Stimulated activated effector memory CD8-positive, alpha-beta T cell treated with anti-CD3 and anti-CD28 coated beads, Interleukin-12 subunit alpha, Interleukin-12 subunit beta, amount 100 ng/mL, for 72 hours (primary cell): ENCODE measurements at regions not wholly inside any gene's neighbourhood (a gene's known extent, or its start where the extent isn't known, plus 50 kb on each side); places are given as distances from the start of the nearest gene placed in this dataset.
"Not testable (repeated sequence)": the region's sequence is repeated elsewhere in the genome, so short reads cannot be mapped to it uniquely, and the experiment has no call there.

Experiments used
- ATAC-seq: fragments of 150-1000 bp; cut with Tn5 transposase; 2 replicates; pipeline ENCODE4 v1.10.0; 2021
- DNase-seq, 2 donors: peaks; one replicate each; pipeline ENCODE4 v3.0.0; 2021 to 2022; ENCODE audit warnings: low spot score in 2 of 2
- H3K27ac Mint-ChIP-seq: one replicate; pipeline ENCODE4 v1.8.0; 2022; ENCODE audit warnings: mild to moderate bottlenecking, mixed read lengths
- H3K36me3 Mint-ChIP-seq: one replicate; pipeline ENCODE4 v1.8.0; 2022; ENCODE audit warnings: mild to moderate bottlenecking, mixed read lengths
- H3K4me1 Mint-ChIP-seq: one replicate; pipeline ENCODE4 v1.8.0; 2022; ENCODE audit warnings: mixed read lengths
- H3K4me3 Mint-ChIP-seq: one replicate; pipeline ENCODE4 v1.8.0; 2022; ENCODE audit warnings: mild to moderate bottlenecking, mixed read lengths
- H3K9me3 Mint-ChIP-seq: one replicate; pipeline ENCODE4 v1.8.0; 2022; ENCODE audit warnings: mixed read lengths

GRCh38 chr1:213585402-213585801 is 402.4 kb upstream of the PROX1 start:
- Mint-ChIP-seq H3K4me1 (no peaks in the 10 kb centered on the region), H3K9me3 (no peaks in the 10 kb centered on the region), H3K36me3 (no peaks in the 10 kb centered on the region), H3K4me3 (no peak overlapping the region), H3K27ac (no peak overlapping the region)
- peak; percentile 31 for ATAC-seq
- DNase-seq = no peak

GRCh38 chr1:213585959-213586586 is 401.7 kb upstream of the PROX1 start:
- no peak for ATAC-seq
- no peak for DNase-seq
- no peaks in the 10 kb centered on the region for H3K9me3 Mint-ChIP-seq
- no peaks in the 10 kb centered on the region for H3K4me1 Mint-ChIP-seq
- no peaks in the 10 kb centered on the region for H3K36me3 Mint-ChIP-seq
- no peak overlapping the region for H3K27ac Mint-ChIP-seq
- no peak overlapping the region for H3K4me3 Mint-ChIP-seq

GRCh38 chr1:213586587-213586972 is 401.2 kb upstream of the PROX1 start:
- H3K4me3 Mint-ChIP-seq = no peak overlapping the region

GRCh38 chr1:213596729-213597128 is 391.0 kb upstream of the PROX1 start:
- DNase-seq (no peak), ATAC-seq (no peak)
- Mint-ChIP-seq H3K4me1 (no peaks in the 10 kb centered on the region), H3K36me3 (no peaks in the 10 kb centered on the region), H3K9me3 (peaks cover 3% of the 10 kb centered on the region), H3K4me3 (no peak overlapping the region), H3K27ac (no peak overlapping the region)

More at GRCh38 chr1:213586587-213586972, 401.2 kb upstream of the PROX1 start:
- no peaks in the 10 kb centered on the region for H3K9me3 Mint-ChIP-seq
- H3K27ac Mint-ChIP-seq = no peak overlapping the region
- no peaks in the 10 kb centered on the region for H3K4me1 Mint-ChIP-seq
- no peaks in the 10 kb centered on the region for H3K36me3 Mint-ChIP-seq
- DNase-seq (no peak), ATAC-seq (no peak)

GRCh38 chr1:213598263-213598662 is 389.5 kb upstream of the PROX1 start:
- H3K36me3 Mint-ChIP-seq = no peaks in the 10 kb centered on the region
- DNase-seq (no peak), ATAC-seq (no peak)
- H3K4me3 Mint-ChIP-seq = no peak overlapping the region
- no peak overlapping the region for H3K27ac Mint-ChIP-seq
- no peaks in the 10 kb centered on the region for H3K4me1 Mint-ChIP-seq
- H3K9me3 Mint-ChIP-seq = peaks cover 3% of the 10 kb centered on the region

GRCh38 chr1:213600879-213601278 is 386.9 kb upstream of the PROX1 start:
- no peak overlapping the region for H3K27ac Mint-ChIP-seq
- DNase-seq = no peak
- no peaks in the 10 kb centered on the region for H3K36me3 Mint-ChIP-seq
- H3K9me3 Mint-ChIP-seq = peaks cover 2% of the 10 kb centered on the region
- H3K4me1 Mint-ChIP-seq = no peaks in the 10 kb centered on the region
- no peak overlapping the region for H3K4me3 Mint-ChIP-seq
- ATAC-seq = no peak

- not testable (repeated sequence) for H3K27ac Mint-ChIP-seq, H3K4me3 Mint-ChIP-seq, H3K9me3 Mint-ChIP-seq, H3K4me1 Mint-ChIP-seq, ATAC-seq, DNase-seq, H3K36me3 Mint-ChIP-seq
Observed at GRCh38 chr1:213601705-213602104, 386.1 kb upstream of the PROX1 start.

- H3K4me3 Mint-ChIP-seq = no peak overlapping the region
- H3K4me1 Mint-ChIP-seq = no peaks in the 10 kb centered on the region
- DNase-seq = no peak
- H3K36me3 Mint-ChIP-seq = no peaks in the 10 kb centered on the region
- ATAC-seq = no peak
- H3K9me3 Mint-ChIP-seq = peaks cover 2% of the 10 kb centered on the region
- no peak overlapping the region for H3K27ac Mint-ChIP-seq
Observed at GRCh38 chr1:213602796-213603486, 384.8 kb upstream of the PROX1 start.

- Mint-ChIP-seq H3K9me3 (peaks cover 2% of the 10 kb centered on the region), H3K27ac (no peak overlapping the region), H3K4me3 (no peak overlapping the region), H3K36me3 (no peaks in the 10 kb centered on the region), H3K4me1 (no peaks in the 10 kb centered on the region)
- ATAC-seq (no peak), DNase-seq (no peak)
Observed at GRCh38 chr1:213604477-213604876, 383.3 kb upstream of the PROX1 start.

GRCh38 chr1:213605732-213606131 is 382.0 kb upstream of the PROX1 start:
- ATAC-seq (no peak), DNase-seq (no peak)
- Mint-ChIP-seq H3K4me3 (no peak overlapping the region), H3K27ac (no peak overlapping the region), H3K36me3 (no peaks in the 10 kb centered on the region), H3K4me1 (no peaks in the 10 kb centered on the region), H3K9me3 (peaks cover 2% of the 10 kb centered on the region)

- DNase-seq (no peak), ATAC-seq (no peak)
- H3K36me3 Mint-ChIP-seq = no peaks in the 10 kb centered on the region
- H3K4me3 Mint-ChIP-seq = no peak overlapping the region
- no peaks in the 10 kb centered on the region for H3K4me1 Mint-ChIP-seq
- H3K27ac Mint-ChIP-seq = no peak overlapping the region
- H3K9me3 Mint-ChIP-seq = peaks cover 2% of the 10 kb centered on the region
Observed at GRCh38 chr1:213606252-213606820, 381.4 kb upstream of the PROX1 start.

- H3K9me3 Mint-ChIP-seq = no peaks in the 10 kb centered on the region
- H3K36me3 Mint-ChIP-seq = no peaks in the 10 kb centered on the region
- no peaks in the 10 kb centered on the region for H3K4me1 Mint-ChIP-seq
- DNase-seq (no peak), ATAC-seq (no peak)
- H3K27ac Mint-ChIP-seq = no peak overlapping the region
- H3K4me3 Mint-ChIP-seq = no peak overlapping the region
Observed at GRCh38 chr1:213613549-213613948, 374.2 kb upstream of the PROX1 start.

- no peak overlapping the region for H3K4me3 Mint-ChIP-seq
- ATAC-seq = no peak
Observed at GRCh38 chr1:213615226-213615916, 372.4 kb upstream of the PROX1 start.

GRCh38 chr1:213617133-213617532 is 370.6 kb upstream of the PROX1 start:
- H3K4me3 Mint-ChIP-seq = no peak overlapping the region
- H3K9me3 Mint-ChIP-seq = no peaks in the 10 kb centered on the region
- H3K27ac Mint-ChIP-seq = no peak overlapping the region
- no peak for DNase-seq
- no peak for ATAC-seq
- no peaks in the 10 kb centered on the region for H3K36me3 Mint-ChIP-seq
- H3K4me1 Mint-ChIP-seq = no peaks in the 10 kb centered on the region

More at GRCh38 chr1:213615226-213615916, 372.4 kb upstream of the PROX1 start:
- no peaks in the 10 kb centered on the region for H3K4me1 Mint-ChIP-seq
- DNase-seq = no peak
- no peaks in the 10 kb centered on the region for H3K36me3 Mint-ChIP-seq
- H3K27ac Mint-ChIP-seq = no peak overlapping the region
- H3K9me3 Mint-ChIP-seq = no peaks in the 10 kb centered on the region

GRCh38 chr1:213618094-213618493 is 369.7 kb upstream of the PROX1 start:
- H3K27ac Mint-ChIP-seq = no peak overlapping the region
- no peak for ATAC-seq
- no peaks in the 10 kb centered on the region for H3K36me3 Mint-ChIP-seq
- H3K4me3 Mint-ChIP-seq = no peak overlapping the region
- H3K9me3 Mint-ChIP-seq = peaks cover 1% of the 10 kb centered on the region
- no peak for DNase-seq
- H3K4me1 Mint-ChIP-seq = no peaks in the 10 kb centered on the region

GRCh38 chr1:213619026-213619425 is 368.7 kb upstream of the PROX1 start:
- Mint-ChIP-seq H3K9me3 (peaks cover 9% of the 10 kb centered on the region), H3K27ac (no peak overlapping the region), H3K36me3 (no peaks in the 10 kb centered on the region), H3K4me1 (no peaks in the 10 kb centered on the region), H3K4me3 (no peak overlapping the region)
- no peak for ATAC-seq
- no peak for DNase-seq
